ENCODE measurements at regions not wholly inside any gene's neighbourhood (a gene's known extent, or its start where the extent isn't known, plus 50 kb on each side); places are given as distances from the start of the nearest gene placed in this dataset.

- DNase-seq (ENCODE audit: low read depth), result no peak
- TF ChIP-seq, protein P1, sequence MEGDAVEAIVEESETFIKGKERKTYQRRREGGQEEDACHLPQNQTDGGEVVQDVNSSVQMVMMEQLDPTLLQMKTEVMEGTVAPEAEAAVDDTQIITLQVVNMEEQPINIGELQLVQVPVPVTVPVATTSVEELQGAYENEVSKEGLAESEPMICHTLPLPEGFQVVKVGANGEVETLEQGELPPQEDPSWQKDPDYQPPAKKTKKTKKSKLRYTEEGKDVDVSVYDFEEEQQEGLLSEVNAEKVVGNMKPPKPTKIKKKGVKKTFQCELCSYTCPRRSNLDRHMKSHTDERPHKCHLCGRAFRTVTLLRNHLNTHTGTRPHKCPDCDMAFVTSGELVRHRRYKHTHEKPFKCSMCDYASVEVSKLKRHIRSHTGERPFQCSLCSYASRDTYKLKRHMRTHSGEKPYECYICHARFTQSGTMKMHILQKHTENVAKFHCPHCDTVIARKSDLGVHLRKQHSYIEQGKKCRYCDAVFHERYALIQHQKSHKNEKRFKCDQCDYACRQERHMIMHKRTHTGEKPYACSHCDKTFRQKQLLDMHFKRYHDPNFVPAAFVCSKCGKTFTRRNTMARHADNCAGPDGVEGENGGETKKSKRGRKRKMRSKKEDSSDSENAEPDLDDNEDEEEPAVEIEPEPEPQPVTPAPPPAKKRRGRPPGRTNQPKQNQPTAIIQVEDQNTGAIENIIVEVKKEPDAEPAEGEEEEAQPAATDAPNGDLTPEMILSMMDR (IDR thresholded peaks at IDR 0.05; ENCODE audit: low read depth, low read length, missing control alignments), result no peak
- H3K4me3 ChIP-seq (ENCODE audit: low read depth, low read length), result no peak overlapping the region
Measured at GRCh38 chr16:63241497-63242028, 1205.3 kb upstream of the CDH8 start.

GRCh38 chr16:63239065-63239570, 1202.9 kb upstream of the CDH8 start:
- DNase-seq (ENCODE audit: low read depth), result no peak
- TF ChIP-seq, protein P1 (IDR thresholded peaks at IDR 0.05; ENCODE audit: low read depth, low read length, missing control alignments), result no peak
- no peak overlapping the region for H3K4me3 ChIP-seq (ENCODE audit: low read depth, low read length)

DNA sequence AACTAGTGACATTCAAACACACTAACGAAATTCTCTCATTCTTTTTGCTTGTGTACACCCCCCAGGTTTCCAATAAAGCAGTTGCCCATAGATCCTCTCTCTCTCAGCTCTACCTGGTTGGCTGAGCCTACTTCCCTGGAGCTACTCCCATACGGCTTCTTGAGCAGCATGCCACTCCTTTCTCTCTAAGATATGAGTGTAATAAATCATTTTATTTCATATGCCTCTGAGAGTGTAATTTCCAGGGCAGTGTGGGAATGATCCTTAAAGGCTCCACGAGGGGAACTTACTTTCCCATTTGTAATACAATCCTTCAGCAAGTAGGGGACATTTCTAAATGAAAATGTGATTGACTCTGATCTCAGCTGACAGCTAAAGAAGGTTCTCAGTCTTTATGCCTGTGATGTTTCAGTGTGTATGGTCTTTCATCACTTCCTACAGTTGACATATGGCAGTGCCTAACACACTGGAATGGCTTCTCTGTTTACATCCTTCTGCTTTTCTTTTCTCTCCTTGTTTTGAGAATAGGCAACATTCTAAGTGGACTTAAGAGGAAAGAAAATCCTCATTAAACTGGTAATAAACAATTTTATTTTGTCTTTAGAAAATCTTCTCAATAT, 1194.3 kb upstream of the CDH8 start:
- TF ChIP-seq, protein P1 (IDR thresholded peaks at IDR 0.05; ENCODE audit: low read depth, low read length, missing control alignments), result no peak
- no peak for DNase-seq (ENCODE audit: low read depth)

DNA sequence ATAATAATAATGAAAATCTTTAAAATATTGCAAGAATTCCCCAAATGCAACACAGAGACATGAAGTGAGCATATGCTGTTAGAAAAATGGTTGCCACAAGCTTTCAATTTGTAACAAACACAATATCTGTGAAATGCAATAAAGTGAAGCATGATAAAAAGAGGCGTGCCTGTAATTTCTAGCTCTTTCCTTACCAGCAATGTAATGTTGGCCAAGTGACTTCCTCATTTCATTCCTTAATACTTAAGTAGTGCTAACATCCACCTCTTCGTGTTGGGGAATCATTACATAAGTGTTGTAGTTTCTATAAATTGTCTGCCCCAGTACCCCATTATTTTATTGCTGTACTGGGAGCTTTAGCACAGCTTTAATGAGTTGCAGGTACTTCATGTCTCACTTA, 1192.0 kb upstream of the CDH8 start:
- TF ChIP-seq, protein P1 (IDR thresholded peaks at IDR 0.05; ENCODE audit: low read depth, low read length, missing control alignments), result no peak
- H3K4me3 ChIP-seq (ENCODE audit: low read depth, low read length), result no peak overlapping the region
- no peak for DNase-seq (ENCODE audit: low read depth)

More for the DNA sequence above, 1194.3 kb upstream of the CDH8 start:
- H3K4me3 ChIP-seq (ENCODE audit: low read depth, low read length), result no peak overlapping the region

DNA sequence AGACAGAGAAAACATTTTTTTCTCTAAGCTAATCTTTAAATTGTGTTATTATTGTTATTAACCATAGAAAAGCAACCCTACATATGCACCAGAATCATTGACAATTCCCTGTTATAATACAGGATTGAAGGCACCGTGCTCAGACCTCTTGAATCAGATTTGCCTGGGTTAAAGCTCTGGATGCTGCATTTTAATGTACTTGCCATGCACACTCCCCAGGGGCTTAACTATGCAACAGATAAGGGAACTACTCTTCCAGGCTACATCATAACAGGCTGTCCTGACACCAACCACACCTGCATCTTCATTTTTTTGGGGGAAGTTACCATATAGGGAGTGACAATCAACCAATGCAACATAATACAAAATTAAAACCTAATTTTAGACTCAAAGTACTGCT, 1187.6 kb upstream of the CDH8 start:
- DNase-seq (ENCODE audit: low read depth), result no peak
- no peak overlapping the region for H3K4me3 ChIP-seq (ENCODE audit: low read depth, low read length)
- TF ChIP-seq, protein P1 (IDR thresholded peaks at IDR 0.05; ENCODE audit: low read depth, low read length, missing control alignments), result no peak

GRCh38 chr16:63216696-63217423, 1180.6 kb upstream of the CDH8 start:
- no peak overlapping the region for H3K4me3 ChIP-seq (ENCODE audit: low read depth, low read length)
- TF ChIP-seq, protein P1 (IDR thresholded peaks at IDR 0.05; ENCODE audit: low read depth, low read length, missing control alignments), result no peak
- no peak for DNase-seq (ENCODE audit: low read depth)

All from GM12864 (cell line).